Neuron (in vitro differentiated cells): ENCODE measurements at regions not wholly inside any gene's neighbourhood (a gene's known extent, or its start where the extent isn't known, plus 50 kb on each side); places are given as distances from the start of the nearest gene placed in this dataset.
"Not testable (repeated sequence)": the region's sequence is repeated elsewhere in the genome, so short reads cannot be mapped to it uniquely, and the experiment has no call there.

Source experiments
- H2AFZ ChIP-seq: one replicate; pipeline ENCODE4 v1.6.1; 2013; ENCODE audit warnings: low read depth, mild to moderate bottlenecking, inconsistent platforms, low read length, moderate library complexity
- H3K27me3 ChIP-seq: one replicate; pipeline ENCODE4 v1.6.1; 2013; ENCODE audit warnings: low read length; ENCODE audit not compliant: insufficient read depth
- H3K36me3 ChIP-seq: one replicate; pipeline ENCODE4 v1.6.1; 2013; ENCODE audit warnings: low read length; ENCODE audit not compliant: insufficient read depth
- H3K4me1 ChIP-seq: one replicate; pipeline ENCODE4 v1.6.1; 2013; ENCODE audit warnings: low read length; ENCODE audit not compliant: insufficient read depth
- H3K4me3 ChIP-seq: 2 replicates; pipeline ENCODE4 v1.5.1; 2013; ENCODE audit warnings: mild to moderate bottlenecking, low read length, moderate library complexity
- H3K9me3 ChIP-seq: one replicate; pipeline ENCODE4 v1.6.1; 2013; ENCODE audit warnings: low read length

DNA sequence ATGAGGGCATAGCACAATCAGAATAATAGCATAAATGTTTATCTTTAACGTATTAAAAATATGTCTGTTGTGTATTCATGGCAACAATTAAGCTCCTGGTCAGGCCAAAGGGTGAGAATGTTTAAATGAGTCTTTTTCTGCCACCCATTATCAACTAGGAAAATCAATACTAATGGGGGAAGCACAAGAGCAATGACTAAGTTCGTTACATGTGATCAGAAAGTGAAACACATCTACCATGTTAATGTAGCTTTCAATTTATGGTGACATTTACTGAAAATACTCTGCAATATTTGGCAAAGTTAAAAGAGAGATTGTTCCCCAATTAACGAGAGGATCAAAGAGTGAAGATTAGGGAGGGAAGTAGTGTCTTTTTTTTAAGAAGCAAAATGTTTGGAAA is 143.7 kb downstream of the NAA11 start:
- H3K36me3 ChIP-seq = no peaks in the 10 kb centered on the region
- peaks cover 3% of the 10 kb centered on the region for H3K4me1 ChIP-seq
- H3K27me3 ChIP-seq = no peaks in the 10 kb centered on the region
- no peak overlapping the region for H3K4me3 ChIP-seq
- peaks cover 2% of the 10 kb centered on the region for H3K9me3 ChIP-seq
- H2AFZ ChIP-seq = peak overlapping the region; percentile 17

DNA sequence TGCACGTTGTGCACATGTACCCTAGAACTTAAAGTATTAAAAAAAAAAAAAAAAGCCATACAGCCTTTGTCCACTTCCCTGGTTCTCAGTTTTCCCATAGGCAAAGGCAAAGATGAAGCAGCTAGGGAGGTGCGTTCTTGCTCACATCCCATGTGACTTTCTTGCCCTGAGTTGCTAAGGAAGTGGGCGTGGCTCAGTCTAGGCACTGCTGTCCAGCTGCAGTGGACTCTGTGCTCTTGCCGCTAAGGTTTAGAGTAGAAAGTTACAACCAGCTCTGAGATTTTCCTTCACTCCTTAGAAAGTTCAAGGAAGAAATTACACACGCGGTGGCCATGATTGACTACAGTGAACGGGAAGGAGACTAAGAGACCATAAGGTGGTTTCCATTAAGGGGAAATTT is 144.7 kb downstream of the NAA11 start:
- no peak overlapping the region for H3K4me3 ChIP-seq
- no peaks in the 10 kb centered on the region for H3K27me3 ChIP-seq
- peaks cover 3% of the 10 kb centered on the region for H3K4me1 ChIP-seq
- no peaks in the 10 kb centered on the region for H3K36me3 ChIP-seq
- peaks cover 2% of the 10 kb centered on the region for H3K9me3 ChIP-seq
- H2AFZ ChIP-seq = no peak overlapping the region

DNA sequence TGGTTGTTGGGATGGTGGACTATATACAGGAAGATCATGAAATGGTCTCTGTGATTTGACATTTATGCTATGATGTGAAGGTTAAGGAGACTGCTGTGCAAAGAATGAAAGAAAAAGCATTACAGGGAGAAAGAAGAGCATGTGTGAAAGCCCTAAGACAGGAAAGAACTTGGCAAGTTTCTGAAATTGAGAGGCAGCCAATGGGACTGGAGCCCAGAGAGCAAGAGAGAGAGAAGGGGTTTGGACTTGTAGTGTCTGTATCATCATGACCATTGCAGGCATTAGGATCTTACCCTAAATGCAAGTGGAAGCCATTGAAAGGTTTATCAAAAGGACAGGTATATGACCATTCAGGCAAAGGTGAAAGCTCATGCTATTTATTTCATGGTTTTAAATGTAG is 147.1 kb downstream of the NAA11 start:
- H3K9me3 ChIP-seq = peaks cover 2% of the 10 kb centered on the region
- H3K27me3 ChIP-seq = no peaks in the 10 kb centered on the region
- H3K36me3 ChIP-seq = no peaks in the 10 kb centered on the region
- no peak overlapping the region for H3K4me3 ChIP-seq
- H2AFZ ChIP-seq = no peak overlapping the region
- peaks cover 10% of the 10 kb centered on the region for H3K4me1 ChIP-seq

DNA sequence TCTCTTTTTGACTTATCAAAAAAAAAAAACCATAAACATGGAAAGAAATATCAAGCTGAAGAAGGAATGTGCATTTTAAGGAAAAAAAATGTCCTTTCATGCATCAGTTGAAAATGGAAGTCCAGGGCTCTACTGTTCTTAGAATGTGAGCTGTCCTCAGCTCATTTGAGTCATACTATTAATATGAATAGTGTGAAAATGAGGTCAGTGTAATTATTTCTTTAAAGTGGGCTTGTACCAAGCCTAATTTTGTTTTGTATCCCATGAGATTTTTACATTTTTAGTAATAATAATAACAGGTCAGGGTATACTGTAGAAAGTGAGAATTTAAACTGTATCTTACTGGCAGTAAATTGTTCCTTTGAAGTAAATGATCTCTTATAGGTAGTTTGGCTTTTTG is 148.5 kb downstream of the NAA11 start:
- no peaks in the 10 kb centered on the region for H3K27me3 ChIP-seq
- H2AFZ ChIP-seq = no peak overlapping the region
- H3K9me3 ChIP-seq = peaks cover 2% of the 10 kb centered on the region
- H3K4me1 ChIP-seq = peaks cover 10% of the 10 kb centered on the region
- H3K36me3 ChIP-seq = no peaks in the 10 kb centered on the region
- H3K4me3 ChIP-seq = no peak overlapping the region

DNA sequence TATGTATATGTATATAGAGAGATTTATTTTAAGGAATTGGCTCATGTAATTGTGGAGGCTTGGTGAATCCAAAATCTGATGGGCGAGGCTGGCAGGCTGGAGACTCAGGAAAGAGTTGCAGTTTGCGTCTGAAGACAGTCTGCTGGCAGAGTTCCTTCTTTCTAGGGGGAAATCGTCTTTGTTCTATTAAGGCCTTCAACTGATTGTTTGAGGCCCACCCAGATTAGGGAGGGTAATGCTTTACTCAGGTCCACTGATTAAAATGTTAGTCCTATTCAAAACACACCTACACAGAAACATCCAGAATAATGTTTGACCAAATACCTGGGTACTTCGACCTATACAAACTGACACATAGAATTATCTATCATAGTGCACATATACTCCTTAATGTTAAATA is 149.5 kb downstream of the NAA11 start:
- Histone ChIP-seq H3K4me3 (no peak overlapping the region), H3K36me3 (no peaks in the 10 kb centered on the region), H3K27me3 (no peaks in the 10 kb centered on the region)

DNA sequence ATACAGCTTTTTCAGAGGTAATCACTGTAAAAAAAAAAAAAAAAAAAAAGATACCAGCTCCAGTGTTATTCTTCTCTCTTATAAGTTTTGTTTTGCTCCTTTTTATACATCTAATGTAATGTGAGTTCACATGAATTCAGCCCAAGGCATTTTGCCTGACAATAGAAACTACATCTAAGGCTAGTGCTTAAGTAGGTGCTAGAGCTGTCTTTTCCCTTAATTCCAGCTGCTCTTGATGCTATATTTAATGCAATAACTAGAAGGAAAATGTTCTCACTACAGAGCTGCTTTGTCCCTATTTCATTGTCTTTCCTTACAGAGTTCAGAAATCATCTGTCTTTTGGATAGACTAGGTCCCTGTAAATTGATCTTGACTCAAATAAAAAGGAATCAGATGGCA is 150.1 kb downstream of the NAA11 start:
- Histone ChIP-seq H3K4me3 (no peak overlapping the region), H2AFZ (no peak overlapping the region), H3K36me3 (no peaks in the 10 kb centered on the region), H3K27me3 (no peaks in the 10 kb centered on the region), H3K4me1 (peaks cover 10% of the 10 kb centered on the region), H3K9me3 (no peaks in the 10 kb centered on the region)

More for the DNA sequence above, 149.5 kb downstream of the NAA11 start:
- peaks cover 2% of the 10 kb centered on the region for H3K9me3 ChIP-seq
- no peak overlapping the region for H2AFZ ChIP-seq
- H3K4me1 ChIP-seq = peaks cover 10% of the 10 kb centered on the region

DNA sequence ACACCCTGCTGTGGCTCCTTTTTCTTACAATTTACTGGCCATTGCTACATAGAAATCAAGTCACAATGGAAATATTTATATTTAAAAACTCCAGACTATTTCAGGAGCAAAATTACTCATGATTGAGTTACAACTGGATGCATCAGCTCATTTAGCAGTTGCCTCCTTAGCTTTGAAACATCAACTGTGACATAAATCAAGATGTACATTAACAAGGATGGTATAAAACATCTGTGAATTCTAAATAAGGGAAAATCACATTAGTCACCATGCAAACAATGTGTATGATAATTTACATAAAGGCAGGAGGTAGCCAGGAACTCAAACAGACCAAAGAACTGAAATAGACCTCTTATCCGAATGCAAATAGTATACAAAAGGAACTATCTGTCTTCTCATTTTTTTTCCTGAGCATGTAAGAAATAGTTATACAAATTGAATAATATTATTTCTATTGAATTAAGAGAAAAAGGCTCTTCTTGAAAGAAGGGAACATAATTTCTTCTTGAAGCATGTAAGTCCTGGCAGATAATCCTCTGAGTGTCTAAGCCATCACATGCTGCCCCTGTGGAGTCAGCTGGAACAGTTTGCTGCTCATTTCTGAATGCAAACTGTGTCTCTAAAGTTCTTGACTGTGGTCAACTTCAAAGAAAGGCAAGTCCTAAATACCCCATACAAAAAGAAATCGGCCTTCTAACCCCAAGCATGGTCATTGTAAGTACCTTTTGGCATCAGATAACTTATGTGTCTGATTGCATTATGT is 151.2 kb downstream of the NAA11 start:
- Histone ChIP-seq H3K27me3 (no peaks in the 10 kb centered on the region), H3K4me1 (peaks cover 10% of the 10 kb centered on the region), H3K36me3 (no peaks in the 10 kb centered on the region), H2AFZ (no peak overlapping the region), H3K4me3 (no peak overlapping the region), H3K9me3 (peaks cover under 1% of the 10 kb centered on the region)

DNA sequence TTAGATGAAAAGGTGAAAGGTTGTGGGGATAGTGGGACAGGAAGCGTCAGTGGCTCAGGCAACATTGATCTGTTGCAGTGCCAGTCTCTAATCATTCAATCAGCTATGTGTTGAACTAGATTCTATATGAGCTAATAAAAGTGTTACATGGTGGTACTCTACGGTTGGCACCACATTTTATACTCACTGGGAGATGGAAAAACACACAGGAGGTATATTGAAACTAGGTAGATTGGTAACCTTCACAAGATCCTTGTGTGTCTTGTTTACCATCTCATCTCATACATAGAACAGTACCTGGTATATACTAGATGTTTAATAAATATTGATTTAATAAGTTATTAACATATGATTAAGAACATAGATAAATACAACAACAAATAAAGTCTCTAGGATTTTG is 152.7 kb downstream of the NAA11 start:
- Histone ChIP-seq H3K4me3 (no peak overlapping the region), H3K4me1 (peaks cover 10% of the 10 kb centered on the region), H2AFZ (no peak overlapping the region), H3K9me3 (peaks cover 2% of the 10 kb centered on the region), H3K27me3 (no peaks in the 10 kb centered on the region), H3K36me3 (no peaks in the 10 kb centered on the region)

DNA sequence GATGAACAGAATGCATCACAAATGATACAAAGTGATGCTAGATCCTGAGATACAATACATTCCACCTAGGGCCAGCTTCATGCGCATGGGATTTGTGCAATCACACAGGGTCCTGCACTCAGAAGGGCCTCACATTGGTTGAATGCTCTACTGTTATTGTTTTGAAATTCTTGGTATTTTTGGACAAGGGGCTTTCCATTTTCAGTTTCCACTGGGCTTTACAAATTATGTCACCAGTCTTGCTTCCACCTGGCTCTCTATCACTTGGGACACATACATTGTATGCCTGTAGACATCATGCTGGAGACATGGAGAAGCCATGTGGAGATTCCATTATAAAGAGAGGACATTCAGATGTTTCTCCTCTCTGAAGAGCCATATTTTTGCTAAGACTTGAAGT is 155.8 kb downstream of the NAA11 start:
- Histone ChIP-seq H3K36me3 (no peaks in the 10 kb centered on the region), H3K27me3 (no peaks in the 10 kb centered on the region), H2AFZ (no peak overlapping the region), H3K9me3 (peaks cover 2% of the 10 kb centered on the region), H3K4me3 (no peak overlapping the region), H3K4me1 (peaks cover 8% of the 10 kb centered on the region)

DNA sequence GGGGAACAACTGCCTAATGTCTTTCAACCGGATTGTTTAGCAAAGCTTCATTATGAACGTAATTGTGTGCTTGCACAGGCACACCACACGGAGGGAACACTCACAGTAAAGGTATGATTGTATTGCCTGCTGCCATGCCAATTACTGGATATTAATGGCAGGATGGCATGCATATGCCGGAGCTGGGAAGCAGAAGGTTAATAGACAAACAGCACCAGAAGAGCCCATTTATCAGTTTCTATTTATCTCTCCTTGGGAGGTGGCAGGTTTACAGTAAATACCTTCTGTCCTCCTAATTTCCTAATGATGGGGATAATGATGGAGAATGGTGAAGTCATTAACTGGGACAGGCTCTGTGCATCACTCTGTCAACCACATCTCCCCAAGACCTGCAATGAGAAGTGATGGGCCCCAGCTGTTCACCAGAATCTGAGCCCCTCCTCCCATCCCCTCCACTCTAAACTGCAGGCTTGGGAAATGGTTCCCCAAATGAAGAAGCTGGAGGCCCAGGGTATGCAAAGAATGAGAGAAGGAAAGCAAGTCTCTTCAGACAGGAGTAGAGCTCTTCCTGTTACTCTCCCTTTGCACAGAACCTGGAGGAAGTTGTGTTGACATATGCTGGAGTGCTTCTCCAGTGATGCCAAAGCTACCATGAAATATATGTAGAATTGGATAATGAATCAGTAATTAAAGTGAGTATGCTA is 160.8 kb downstream of the NAA11 start:
- no peaks in the 10 kb centered on the region for H3K4me1 ChIP-seq
- no peaks in the 10 kb centered on the region for H3K27me3 ChIP-seq
- H3K36me3 ChIP-seq = no peaks in the 10 kb centered on the region

DNA sequence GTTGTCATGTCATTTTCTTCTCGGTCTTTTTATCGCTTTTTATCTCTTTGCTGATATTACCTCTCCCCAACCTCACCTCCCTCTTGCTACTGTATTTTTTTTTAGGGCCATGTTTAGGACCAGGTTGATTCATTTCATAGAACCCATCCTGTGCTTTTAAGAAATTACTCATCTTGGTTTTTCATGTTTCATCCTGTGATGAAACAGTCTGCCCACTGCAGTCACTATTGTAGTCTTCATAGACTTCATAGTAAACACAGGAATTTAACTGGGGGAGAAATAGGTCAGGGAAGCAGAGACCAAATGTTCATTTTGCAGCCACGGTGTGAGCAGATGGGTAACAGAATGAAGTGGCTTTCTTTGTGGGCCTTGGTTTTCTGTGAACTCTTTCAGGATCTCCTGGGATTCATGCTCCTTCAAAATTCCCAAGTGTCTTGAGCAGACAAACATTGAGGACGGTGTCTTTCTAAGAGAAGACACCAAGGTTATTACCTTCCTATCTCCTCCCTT is 161.8 kb downstream of the NAA11 start:
- H3K9me3 ChIP-seq = no peaks in the 10 kb centered on the region
- no peaks in the 10 kb centered on the region for H3K27me3 ChIP-seq
- H3K36me3 ChIP-seq = no peaks in the 10 kb centered on the region
- no peaks in the 10 kb centered on the region for H3K4me1 ChIP-seq
- H2AFZ ChIP-seq = no peak overlapping the region
- H3K4me3 ChIP-seq = no peak overlapping the region

More for the DNA sequence above, 160.8 kb downstream of the NAA11 start:
- Histone ChIP-seq H2AFZ (no peak overlapping the region), H3K4me3 (no peak overlapping the region), H3K9me3 (peaks cover 2% of the 10 kb centered on the region)

DNA sequence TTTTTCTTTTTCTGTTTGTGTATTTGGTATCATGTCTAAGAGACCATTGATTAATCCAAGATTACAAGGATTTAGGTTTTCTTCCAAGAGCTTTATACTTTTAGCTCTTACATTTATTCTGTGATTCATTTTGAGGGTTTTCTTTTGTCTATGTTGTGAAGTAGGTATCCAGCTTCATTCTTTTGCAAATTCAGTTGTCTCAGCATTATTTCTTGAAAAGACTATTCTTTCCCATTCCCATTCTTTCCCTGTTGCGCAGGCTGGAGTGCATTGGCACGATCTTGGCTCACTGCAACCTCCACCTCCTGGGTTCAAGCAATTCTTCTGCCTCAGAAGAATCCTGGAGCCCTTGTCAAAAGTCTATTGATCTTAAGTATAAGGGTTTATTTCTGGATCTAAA is 164.9 kb downstream of the NAA11 start:
- no peak overlapping the region for H3K4me3 ChIP-seq
- no peaks in the 10 kb centered on the region for H3K4me1 ChIP-seq

DNA sequence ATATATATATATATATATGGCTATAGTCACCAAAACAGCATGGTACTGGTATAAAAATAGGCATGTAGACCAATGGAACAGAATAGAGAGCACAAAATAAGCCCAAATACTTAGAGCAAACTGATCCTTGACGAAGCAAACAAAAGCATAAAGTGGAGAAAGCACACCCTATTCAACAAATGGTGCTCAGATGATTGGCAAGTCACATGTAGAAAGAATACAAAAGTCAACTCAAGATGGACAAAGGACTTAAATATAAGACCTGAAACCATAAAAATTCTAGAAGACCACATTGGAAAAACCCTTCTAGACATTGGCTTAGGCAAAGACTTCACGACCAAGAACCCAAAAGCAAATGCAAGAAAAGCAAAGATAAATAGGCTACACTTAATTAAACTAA is 167.2 kb downstream of the NAA11 start:
- not testable (repeated sequence) for H3K9me3 ChIP-seq, H3K36me3 ChIP-seq, H3K4me3 ChIP-seq, H3K27me3 ChIP-seq, H3K4me1 ChIP-seq, H2AFZ ChIP-seq

More for the DNA sequence above, 164.9 kb downstream of the NAA11 start:
- H3K36me3 ChIP-seq = no peaks in the 10 kb centered on the region
- H3K9me3 ChIP-seq = no peaks in the 10 kb centered on the region
- no peaks in the 10 kb centered on the region for H3K27me3 ChIP-seq
- no peak overlapping the region for H2AFZ ChIP-seq
